TTC549 (cell line): ENCODE measurements at regions not wholly inside any gene's neighbourhood (a gene's known extent, or its start where the extent isn't known, plus 50 kb on each side); places are given as distances from the start of the nearest gene placed in this dataset.

ENCODE experiments used
- FAIRE-seq: peaks from 2 replicates; lab custom pipeline; 2012; peaks lifted over from hg19 to GRCh38; lab: Jason Lieb, UNC

GRCh38 chr16:5640883-5641282 is 543.3 kb upstream of the EEF2KMT start:
- FAIRE-seq: no peak

GRCh38 chr16:5639531-5639930 is 541.9 kb upstream of the EEF2KMT start:
- no peak for FAIRE-seq

- FAIRE-seq: no peak
Measured at GRCh38 chr16:5635331-5635730, 537.7 kb upstream of the EEF2KMT start.

GRCh38 chr16:5634666-5635180 is 537.1 kb upstream of the EEF2KMT start:
- FAIRE-seq: no peak

- no peak for FAIRE-seq
Measured at GRCh38 chr16:5633845-5634440, 536.3 kb upstream of the EEF2KMT start.

GRCh38 chr16:5622234-5622884 is 524.8 kb upstream of the EEF2KMT start:
- FAIRE-seq: no peak

GRCh38 chr16:5621826-5622225 is 524.2 kb upstream of the EEF2KMT start:
- no peak for FAIRE-seq

- FAIRE-seq: no peak
Measured at GRCh38 chr16:5619304-5619703, 521.7 kb upstream of the EEF2KMT start.

GRCh38 chr16:5616841-5617240 is 519.2 kb upstream of the EEF2KMT start:
- no peak for FAIRE-seq

GRCh38 chr16:5615868-5616642 is 518.5 kb upstream of the EEF2KMT start:
- no peak for FAIRE-seq

GRCh38 chr16:5607169-5607568 is 509.6 kb upstream of the EEF2KMT start:
- FAIRE-seq: no peak

- FAIRE-seq: no peak
Measured at GRCh38 chr16:5605404-5605803, 507.8 kb upstream of the EEF2KMT start.

- no peak for FAIRE-seq
Measured at GRCh38 chr16:5604770-5605169, 507.2 kb upstream of the EEF2KMT start.

- FAIRE-seq: no peak
Measured at GRCh38 chr16:5603836-5604235, 506.2 kb upstream of the EEF2KMT start.

GRCh38 chr16:5601957-5602356 is 504.4 kb upstream of the EEF2KMT start:
- no peak for FAIRE-seq

- no peak for FAIRE-seq
Measured at GRCh38 chr16:5598793-5599192, 501.2 kb upstream of the EEF2KMT start.

GRCh38 chr16:5595849-5596248 is 498.3 kb upstream of the EEF2KMT start:
- no peak for FAIRE-seq

GRCh38 chr16:5590416-5590815 is 492.8 kb upstream of the EEF2KMT start:
- no peak for FAIRE-seq

GRCh38 chr16:5589812-5590373 is 492.3 kb upstream of the EEF2KMT start:
- no peak for FAIRE-seq

GRCh38 chr16:5584109-5584508 is 486.5 kb upstream of the EEF2KMT start:
- FAIRE-seq: no peak

- no peak for FAIRE-seq
Measured at GRCh38 chr16:5582529-5582928, 484.9 kb upstream of the EEF2KMT start.

GRCh38 chr16:5581908-5582307 is 484.3 kb upstream of the EEF2KMT start:
- no peak for FAIRE-seq

GRCh38 chr16:5581428-5581827 is 483.8 kb upstream of the EEF2KMT start:
- FAIRE-seq: no peak
